GM03348 (cell line): ENCODE measurements at regions not wholly inside any gene's neighbourhood (a gene's known extent, or its start where the extent isn't known, plus 50 kb on each side); places are given as distances from the start of the nearest gene placed in this dataset.

Experiments used
- DNase-seq: peaks from one replicate; pipeline ENCODE4 v3.0.0; 2012; ENCODE audit warnings: low spot score

DNA sequence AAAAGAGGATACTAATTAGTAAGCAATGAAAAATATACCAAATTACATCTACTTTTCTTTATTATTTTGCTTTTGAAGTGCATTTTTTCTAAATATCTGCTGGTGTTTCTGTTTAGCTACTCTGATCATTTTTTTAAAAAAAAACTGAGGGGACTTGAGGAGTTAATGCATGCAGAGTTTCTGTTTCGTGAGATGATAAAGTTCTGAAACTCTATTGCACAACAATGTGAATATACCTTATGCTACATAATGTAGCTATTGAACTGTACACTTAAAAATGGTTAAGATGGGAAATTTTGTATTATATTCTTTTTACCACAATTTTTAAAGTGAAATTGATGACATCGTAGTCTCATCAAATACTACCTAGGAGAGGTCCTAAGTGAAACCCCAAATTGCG is 288.3 kb upstream of the NR4A3 start:
- no peak for DNase-seq

DNA sequence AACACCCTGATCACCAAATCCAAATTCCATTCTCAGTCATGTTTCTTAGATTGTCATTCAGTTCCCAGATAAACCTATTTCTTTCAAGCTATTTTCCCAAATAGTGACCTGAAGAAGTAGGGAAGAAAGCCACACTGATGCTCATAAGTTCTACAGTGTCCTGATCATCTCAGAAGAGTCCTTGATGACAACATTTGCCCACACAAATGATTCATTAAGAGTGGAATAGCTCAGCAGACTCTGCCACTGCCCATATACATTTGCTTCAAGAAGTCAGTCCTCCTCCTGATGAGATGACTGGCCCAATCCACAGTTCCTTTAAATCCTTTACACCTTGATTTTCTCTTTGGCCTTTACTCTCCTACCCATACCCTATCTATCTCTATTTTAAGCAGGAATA is 283.7 kb upstream of the NR4A3 start:
- no peak for DNase-seq

DNA sequence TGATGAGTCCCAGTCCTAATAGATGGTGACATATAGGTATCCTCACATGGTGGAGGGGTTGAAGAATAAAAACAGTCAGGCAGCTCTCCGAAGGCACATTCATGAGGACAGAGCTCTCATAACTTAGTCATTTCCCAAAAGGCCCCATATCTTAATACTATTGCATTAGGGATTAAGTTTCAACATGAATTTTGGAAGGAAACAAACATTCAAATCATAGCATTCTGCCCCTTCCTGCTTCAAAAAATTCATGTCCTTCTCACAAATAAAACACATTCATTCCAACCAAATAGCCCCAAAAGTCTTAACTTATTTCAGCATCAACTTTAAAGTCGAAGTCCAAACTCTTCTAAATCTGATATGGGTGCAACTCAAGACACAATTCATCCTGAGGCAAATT is 277.2 kb upstream of the NR4A3 start:
- no peak for DNase-seq

DNA sequence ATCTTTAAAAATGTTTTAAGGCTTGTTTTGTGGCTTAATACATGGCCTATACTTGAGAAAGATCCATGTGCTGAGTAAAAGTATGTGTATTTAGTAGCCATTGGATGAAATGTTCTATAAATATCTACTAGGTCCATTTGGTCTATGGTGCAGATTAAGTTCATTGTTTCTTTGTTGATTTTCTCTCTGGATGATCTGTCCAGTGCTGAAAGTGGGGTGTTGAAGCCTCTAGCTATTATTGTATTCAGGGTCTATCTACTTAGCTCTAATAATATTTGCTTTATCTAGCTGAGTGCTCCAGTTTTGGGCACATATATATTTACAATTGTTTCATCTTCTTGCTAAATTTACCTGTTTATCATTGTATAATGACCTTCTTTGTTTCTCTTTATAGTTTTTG is 272.2 kb upstream of the NR4A3 start:
- no peak for DNase-seq

DNA sequence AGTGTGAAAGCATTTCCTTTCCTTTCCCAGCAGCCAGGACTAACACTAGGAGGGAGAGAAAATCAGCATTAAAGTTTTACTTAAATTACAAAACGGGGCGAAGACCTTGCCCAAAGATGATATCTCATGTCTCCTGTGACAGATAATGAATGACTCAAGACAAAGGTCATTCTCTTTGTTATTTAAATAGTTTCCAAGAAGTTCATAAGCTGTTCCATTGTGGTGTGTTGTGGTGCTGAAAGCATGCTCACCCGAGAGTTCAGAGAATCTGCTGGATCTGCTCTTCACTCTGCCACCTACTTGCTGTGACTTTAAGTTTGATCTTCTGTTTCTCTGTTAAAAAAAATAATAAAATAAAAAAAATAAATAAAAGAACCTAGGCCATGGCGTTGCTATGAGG is 265.9 kb upstream of the NR4A3 start:
- DNase-seq, result no peak

DNA sequence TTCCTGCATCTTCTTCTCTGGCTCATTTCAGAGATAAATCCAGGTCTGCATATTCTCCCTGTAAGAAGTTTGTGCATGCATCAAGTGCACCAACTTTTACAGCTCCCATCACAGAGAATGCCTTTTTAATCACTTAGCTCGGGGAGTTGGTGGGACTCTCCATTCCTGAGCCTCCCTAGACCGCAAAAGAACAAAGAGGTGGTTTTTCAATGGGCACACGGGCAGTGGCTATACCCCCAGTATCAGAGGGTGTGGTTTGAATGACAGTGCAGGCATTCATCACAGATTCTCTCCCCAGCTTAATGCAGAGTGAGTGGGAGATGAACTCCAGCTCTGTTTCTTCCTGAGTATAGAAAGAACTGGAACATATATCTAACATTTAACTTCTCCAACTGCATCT is 264.7 kb upstream of the NR4A3 start:
- DNase-seq, result no peak

DNA sequence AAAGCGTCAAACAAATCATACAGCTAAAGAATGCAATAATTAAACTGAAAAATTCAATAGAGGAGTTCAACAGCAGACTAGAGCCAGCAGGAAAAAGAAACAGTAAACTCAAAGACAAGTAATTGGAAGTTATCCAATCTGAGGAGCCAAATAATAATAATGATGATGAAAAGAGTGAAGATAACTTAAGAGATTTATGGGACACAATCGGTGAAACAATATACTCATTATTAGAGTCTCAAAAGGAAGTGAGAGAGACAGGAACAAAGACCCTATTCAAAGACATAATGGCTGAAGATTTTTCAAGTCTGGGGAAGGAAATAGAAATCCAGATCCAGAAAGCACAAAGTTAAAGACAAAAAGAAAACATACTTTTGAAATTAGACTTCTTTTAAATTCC is 263.9 kb upstream of the NR4A3 start:
- DNase-seq, result no peak

DNA sequence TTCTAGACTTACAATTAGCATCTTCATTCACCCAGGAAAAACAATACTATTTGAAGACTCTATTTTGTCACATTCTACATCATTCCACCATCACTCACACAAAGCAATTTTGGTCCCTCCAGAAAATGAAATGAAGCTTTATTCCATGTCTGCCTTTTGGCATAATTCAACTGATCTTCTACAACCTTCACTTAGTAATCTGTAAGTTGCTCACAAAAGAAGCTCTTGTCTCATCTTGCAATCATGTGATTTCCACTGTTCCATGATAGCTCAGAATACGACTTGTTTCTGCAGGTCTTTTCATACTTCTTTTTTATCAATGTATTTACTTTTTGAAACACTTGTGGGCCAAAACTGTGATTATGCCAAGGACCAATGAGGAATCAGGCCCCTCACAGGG is 261.9 kb upstream of the NR4A3 start:
- no peak for DNase-seq

DNA sequence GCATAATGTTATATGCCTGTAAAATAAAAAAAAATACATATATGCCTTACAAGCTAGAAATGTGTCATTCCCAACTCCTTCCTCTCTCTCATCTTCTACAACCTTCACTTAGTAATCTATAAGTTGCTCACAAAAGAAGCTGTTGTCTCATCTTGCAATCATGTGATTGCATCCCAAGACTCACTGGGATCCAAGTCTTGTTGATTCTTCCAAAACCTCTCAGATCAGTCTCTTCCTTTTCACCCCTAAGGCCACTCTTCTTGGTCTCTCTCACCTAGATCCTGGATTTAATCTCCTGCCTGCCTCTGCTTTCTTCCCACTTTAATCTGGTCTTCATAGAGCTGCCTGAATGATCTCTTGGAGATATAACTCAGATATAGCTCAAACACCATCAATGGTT is 261.1 kb upstream of the NR4A3 start:
- DNase-seq, result no peak

DNA sequence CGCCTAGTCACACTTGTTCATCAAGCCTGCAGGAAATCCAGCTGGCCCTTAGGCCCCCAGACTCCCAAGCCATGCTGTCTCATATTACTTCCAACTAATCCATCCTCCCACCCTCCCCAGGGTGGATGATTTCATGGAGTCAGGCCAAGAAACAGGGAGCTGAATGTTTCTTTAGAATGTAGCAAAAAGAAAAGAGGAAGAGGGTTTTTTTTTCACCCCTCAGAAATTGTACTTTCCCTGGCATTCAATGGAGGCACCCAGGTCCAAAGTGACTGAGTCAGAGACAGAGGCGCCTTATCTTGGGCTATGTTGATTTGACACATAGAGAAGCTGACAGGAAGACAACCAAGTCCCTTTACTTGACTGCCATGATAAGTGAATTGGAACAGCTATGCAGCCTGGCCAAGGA is 260.2 kb upstream of the NR4A3 start:
- DNase-seq, result no peak

DNA sequence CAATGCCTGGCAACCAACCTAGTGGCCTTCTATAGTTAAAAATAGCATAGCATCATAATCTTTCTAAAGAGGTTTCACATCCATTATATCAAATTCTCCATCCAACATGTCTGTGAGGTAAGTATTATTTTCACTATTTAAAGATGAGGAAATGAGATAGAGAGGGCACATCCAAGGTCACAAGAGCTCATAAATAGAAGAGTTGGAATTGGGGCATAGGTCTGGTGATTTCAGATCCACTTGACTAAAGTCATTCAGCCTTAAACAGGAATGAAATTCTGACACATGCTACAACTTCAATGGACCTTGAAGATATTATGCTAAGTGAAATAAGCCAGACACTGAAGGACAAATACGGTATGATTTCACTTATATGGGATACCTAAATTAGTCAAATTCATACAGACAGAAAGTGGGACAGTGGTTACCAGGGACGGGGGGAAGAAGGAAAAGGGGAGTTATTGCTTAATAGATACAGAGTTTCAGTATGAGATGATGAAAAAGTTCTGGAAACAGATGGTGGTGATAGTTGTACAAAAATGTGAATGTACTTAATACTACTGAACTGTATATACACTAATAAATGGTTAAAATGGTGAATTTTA is 259.6 kb upstream of the NR4A3 start:
- no peak for DNase-seq

DNA sequence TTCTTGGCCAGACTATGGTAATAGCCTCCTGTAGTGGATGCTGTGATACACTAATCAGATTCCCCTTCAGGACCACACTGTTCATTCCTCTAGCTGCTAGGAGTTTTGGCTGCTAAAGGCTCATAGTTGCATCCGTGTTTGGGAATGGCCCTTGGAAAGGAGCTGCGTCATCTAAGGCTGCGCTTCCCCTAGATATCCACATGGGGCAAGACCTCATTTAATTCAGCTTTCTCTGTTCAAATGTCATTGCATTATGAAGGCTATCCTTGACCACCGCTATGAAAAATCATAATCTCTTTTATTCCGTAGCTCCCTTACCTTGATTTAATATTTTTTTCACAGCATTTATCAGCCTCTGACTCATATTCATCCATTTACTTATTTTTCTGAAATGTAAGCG is 258.3 kb upstream of the NR4A3 start:
- DNase-seq, result no peak

DNA sequence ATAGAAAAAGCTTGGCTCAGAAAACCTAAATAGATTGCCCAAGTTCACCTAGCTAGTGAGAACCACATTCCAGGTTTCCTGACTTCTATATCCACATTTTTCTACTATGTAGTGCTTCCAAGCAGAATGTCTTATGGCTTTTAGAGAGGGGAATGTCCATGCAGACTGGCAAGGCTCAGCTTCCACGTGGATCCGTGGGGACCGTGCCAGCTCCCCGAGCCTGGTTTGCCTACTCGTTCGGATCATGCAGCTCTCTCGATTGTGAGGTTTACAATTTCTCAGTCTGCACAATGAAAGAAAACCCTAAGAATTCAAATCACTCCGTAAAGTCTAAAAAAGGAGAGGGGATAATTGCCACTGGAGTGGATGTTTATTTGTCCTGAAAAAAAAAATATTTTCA is 256.5 kb upstream of the NR4A3 start:
- no peak for DNase-seq

DNA sequence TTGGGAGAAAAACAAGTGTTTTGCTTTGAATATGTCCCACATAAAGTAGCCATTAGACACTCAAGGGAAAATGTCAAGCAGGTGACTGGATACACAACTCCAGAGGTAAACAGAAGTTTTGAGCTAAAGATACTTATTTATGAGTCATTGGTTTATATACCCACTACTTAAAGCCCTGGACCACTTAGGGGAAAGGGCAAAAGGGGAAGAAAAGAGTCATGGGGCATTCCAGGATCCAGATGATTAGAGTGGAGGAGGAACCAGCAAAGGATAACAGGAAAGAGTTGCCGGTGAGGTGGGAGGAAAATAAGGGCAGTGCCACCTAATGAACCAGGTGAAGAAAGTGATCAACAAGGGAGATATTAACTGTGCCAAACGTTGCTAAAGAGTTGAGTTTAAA is 254.2 kb upstream of the NR4A3 start:
- DNase-seq, result no peak

DNA sequence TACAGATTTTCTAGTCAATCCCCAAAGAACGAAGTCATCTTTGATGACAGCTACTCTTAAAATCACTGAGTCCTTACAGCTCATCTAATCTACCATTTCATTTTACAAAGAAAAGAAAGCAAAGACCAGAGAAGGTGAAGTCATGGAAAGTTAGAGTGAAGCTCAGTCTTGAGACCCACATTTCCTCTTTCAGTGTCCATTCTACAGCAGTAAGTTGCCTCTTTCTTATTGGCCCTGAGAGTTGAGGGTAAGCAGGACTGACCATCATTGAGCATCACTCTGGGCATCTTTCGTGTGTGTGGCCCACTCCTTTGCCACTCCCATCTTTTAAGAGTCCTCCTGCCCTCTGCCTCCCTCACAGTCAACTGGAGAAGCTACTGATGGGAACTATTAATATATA is 251.8 kb upstream of the NR4A3 start:
- DNase-seq, result no peak

DNA sequence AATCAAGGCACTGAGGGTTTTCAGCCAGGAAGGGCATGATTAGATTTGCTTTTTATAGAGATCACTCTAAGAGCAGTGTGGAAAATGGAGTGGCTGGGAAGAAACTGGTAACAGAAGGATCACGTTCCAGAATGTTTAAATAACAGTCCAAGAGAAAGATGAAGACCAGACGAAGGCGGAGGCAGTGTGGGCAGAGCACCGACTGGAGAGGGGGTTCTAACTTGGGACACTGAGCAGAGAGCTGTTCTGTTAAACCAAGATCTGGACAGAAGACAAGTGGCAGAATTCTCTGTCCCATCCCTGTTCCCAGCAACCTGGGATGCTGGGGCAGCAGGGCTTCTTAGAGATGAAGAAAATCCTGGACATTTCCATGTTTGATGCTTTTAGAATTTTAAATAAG is 249.1 kb upstream of the NR4A3 start:
- no peak for DNase-seq

DNA sequence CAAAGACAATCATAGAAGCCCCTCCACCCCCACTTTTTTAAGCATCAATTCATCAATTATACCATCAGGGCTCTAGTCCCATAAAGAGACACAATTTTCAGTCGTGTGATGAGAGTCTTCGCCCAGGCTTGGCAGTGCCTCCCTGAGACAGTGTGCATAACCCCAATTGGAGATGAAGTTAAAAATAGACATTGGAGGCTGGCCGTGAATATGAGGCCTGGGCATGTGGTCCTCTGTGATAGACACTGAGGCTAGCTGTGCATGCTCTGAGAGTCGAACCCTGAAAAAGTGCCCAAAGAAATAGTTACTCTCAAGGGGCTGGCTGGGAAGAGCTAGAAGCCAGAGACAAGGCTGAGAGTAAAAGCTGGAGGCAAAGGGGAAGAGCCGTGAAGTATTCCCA is 248.6 kb upstream of the NR4A3 start:
- no peak for DNase-seq

DNA sequence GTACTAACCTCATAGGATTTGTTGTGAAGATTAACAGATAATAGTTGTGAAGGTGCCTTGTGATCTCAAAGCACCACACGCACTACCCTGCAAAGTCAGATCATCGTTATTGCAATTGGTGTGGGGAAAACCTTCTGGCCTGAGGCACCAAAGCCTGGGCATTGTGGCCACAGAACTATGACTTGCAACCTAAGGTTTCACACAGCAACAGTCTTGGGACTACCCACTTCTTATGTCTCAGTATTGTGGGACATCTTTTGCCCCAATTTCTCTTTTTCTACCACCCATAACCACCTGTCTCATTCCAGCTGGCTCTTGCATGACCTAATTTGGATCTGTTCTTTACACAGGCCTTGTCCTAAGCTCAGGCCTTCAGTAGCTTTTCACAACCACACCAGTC is 247.8 kb upstream of the NR4A3 start:
- DNase-seq, result no peak

DNA sequence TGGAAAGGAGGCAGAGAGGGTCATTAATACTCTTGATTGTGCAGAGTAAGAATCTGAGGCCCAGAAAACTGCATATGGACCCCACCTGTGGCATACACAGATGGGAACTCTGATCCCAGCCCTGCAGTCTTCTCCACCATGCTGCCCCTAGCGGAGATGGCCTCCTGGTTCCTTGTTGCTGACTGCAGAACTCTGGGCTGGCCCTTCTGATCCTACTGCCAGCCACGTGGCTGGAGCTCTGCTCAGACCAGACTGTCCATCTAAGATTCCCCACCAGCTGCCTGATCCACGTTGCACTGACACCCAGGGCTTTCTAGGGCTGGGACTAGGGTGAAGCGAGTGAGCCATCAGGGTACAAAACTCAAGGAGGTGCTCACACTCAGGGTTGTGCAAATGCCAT is 245.7 kb upstream of the NR4A3 start:
- DNase-seq, result no peak

DNA sequence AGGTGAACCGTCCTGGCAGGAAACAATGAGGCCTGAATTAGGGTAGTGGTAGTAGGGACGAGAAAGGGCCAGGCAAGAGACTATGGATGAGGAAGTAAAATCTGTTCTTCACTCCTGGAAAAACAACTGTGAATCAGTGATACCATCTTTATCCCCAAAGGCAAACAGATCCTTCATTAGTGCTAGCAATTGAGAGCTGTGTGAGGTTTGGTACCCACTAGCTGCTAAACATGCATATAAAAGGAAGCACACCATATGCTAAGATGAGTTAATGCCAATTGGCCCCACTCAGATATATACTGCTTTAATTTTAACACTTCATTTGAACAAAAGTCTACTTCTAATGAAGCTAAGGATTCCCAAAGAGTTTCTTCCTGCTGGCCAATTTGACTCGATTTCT is 244.8 kb upstream of the NR4A3 start:
- DNase-seq, result no peak

DNA sequence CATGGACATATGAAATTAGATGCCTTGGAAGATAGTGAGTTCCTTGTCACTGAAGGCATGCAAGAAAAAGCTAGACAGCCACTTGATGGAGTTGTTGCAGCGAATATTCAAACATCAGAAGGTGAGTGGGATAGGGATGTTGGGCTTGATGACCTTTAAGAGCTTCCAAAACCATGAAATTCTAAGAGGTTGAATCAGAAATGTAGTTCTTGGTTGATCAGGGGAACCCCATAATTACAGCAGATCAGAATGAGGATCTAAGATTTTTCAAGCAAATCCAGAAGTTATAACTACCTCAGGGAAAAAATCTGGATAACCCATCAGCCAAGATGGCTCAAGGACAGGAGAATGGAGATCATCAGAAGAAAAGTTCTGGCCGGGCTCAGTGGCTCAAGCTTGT is 244.3 kb upstream of the NR4A3 start:
- DNase-seq, result no peak

DNA sequence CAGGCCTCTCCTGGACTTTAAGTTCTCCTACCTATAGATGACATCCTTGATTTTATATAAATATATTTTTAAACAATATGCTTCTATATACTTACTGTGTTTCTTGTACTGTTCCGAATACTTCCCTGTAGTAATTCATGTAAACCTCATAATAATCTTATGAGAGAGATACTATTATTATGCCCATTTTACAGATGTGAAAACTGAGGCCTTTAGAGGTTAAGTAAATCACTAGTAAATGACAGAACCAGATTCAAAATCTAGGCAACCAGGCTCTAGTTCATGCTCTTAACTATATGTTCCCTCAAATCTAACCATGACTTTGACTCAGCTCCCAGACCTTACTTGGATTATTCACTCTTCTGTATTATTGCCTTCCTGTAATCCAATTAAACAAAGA is 243.0 kb upstream of the NR4A3 start:
- DNase-seq, result no peak

DNA sequence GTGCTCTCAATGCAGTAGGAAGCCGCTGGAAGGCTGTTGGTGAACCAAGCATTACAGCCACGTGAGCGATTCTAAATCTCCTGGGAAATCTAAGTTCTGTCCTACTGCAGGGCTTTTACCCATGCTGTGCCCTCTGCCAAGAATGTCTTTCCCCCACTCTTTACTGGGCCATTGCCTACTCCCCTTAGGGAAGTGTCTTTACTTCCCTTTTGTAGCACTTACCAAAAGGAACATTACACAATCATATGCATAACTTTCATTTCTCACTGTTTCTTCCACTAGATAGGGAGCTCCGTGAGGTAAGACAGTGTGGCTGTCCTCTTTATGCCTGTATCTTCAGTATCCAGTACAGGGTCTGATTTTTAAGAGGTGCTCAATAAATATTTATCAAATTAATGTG is 241.7 kb upstream of the NR4A3 start:
- no peak for DNase-seq

DNA sequence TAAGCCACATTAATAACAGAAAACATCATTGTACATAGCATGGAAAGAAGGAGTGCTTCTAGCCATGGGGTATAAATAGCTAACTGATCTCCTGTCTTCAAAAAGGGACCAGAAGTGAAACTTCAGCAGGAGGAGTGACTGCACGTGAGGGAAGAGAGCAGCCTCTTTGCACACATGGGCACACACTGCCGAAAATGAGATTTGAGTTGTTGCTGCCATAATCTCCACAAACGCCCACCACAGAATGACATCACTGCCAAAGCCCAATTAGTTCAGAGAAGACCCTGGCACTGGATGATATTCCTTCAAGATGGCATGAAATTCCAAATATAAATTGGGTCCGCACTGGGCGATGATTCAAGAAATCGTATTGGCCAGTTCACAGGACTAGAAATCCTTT is 238.9 kb upstream of the NR4A3 start:
- no peak for DNase-seq

DNA sequence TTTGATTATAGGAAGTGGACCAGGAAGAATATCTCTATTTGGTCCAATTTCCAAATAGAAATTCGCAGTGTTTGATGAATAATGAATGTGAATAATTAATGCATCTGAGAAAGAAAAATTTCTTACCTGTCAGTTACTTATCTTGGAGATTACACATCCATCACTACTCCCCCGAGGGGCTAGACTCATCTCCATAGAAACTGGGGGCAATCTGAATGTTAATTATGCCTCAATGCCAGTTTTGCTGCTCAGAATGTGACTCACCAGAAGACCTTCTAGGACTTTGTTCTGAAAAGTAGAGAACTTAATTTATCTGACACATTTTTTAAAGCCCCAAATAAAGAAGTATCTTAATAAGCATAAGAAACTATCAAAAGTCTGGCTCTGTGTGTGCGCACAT is 233.4 kb upstream of the NR4A3 start:
- DNase-seq, result no peak
